LoVo (cell line): ENCODE measurements at regions not wholly inside any gene's neighbourhood (a gene's known extent, or its start where the extent isn't known, plus 50 kb on each side); places are given as distances from the start of the nearest gene placed in this dataset.

Experiments
- DNase-seq: peaks from one replicate; pipeline ENCODE4 v3.0.0-alpha.2; 2016; ENCODE audit warnings: low spot score

DNA sequence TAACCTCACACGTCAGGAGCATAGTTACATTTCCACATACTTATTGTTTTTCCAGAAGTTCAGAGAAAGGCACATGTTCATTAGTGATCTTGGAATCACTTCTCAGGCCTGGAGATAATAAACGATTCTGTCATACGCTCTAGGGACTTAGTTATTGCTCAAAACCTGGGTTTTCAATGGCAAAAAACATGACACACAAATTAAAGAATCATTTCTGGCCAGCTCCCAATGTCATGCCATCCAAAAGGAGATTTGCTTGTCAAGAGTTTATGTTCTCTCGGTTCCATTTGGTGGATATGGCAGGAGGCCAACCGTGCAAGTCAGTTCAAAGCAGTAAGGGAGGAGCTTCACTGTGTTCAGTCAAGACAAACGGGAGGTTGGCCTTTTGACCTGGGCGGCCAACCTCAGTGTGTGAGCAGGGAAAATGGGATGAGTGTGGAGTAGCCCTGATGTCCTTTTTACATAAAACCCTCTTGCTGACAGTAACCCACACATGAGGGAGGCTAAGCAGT lies 123.4 kb downstream of the NXNL2 start:
- DNase-seq, result no peak

DNA sequence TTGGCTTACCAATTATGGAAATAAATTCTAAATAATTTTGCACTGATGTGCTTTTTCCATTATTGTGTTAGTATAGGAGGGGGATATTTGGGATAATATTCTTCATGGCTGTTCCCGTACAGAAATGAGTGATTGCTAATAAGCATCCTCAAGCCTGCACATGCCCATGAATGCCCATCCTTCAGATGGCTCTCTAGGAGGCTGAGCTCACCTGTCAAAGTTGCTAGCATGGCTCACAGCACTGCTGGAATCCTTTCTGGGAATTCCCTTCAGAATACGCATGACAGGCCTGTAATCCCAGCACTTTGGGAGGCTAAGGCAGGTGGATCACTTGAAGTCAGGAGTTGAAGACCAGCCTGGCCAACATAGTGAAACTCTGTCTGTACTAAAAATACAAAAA lies 124.1 kb downstream of the NXNL2 start:
- DNase-seq, result no peak

DNA sequence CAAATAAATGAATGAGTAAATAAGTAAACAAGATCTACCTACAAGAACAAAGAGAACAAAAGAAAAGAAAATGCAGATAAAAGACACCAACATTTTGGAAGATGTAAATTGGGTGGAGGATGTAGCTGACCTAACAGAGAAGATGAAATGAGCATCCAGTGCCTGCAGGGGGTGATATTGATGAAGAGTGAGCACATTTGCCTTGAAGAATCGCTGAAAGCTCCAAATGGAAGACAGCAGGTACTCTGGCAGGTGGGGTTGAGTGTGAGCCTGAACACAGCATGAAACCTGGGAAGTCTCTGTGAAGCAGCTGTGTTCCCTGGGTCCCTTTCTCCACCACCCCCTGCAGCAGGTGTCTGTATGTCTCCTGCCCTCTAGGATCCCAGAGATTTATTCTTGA lies 125.6 kb downstream of the NXNL2 start:
- DNase-seq, result no peak

DNA sequence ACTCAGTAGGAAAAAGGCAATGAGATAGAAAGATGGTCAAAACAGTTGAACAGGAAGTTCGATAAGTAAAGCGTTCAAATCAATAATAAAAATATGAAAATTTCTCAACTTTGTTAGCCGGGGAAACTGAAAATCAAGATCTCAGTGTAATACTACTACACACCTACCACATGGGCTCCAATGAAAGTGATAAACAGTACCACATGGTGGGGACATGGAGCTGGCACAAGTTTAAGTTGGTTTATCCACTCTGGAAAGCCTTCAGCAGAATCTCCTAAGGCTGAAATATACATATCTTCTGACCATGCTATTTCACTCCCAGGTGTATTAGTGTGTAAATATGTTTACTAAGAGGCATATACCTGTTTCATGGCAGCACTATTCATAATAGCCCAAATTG lies 126.8 kb downstream of the NXNL2 start:
- DNase-seq, result no peak

DNA sequence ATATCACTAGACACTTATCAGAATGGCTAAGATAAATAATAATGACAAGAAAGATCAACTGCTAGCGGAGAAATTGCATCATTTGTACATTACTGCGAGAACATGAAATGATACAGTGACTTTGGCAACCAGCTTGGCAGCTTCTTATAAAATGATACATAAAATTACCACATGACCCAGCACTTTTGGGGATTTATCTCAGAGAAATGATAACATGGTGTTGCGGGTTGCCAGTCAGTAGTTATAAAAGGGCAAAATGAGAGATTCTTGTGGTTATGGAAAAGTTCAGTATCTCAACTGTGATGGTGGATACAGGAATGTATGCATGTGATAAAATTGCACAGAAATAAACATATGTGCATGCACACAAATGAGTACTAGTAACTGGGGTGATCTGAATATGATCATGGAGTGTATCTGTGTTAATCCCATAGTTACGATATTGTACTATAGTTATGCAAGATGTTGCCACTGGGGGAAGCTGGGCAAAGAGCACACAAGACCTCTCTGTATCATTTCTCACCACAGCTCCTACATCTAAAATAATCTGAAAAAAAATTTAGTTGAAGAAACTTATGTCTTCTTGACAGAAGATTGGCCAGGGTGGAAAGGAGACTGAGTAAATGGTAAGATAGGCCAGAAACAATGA lies 128.9 kb downstream of the NXNL2 start:
- no peak for DNase-seq

DNA sequence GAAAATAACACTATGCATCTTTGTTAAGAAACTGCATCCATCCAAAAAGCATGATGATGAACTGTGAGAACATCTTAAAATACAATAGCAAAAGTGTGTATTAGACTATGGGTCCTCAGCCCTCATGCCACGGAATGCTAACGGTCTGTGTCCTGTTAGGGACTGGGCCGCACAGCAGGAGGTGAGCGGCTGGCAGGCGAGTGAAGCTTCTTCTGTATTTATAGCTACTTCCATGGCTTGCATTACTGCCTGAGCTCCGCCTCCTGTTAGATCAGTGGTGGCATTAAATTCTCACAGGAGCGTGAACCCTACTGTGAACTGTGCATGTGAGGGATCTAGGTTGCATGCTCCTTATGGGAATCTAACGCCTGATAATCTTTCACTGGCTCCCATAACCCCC lies 129.8 kb downstream of the NXNL2 start:
- no peak for DNase-seq

DNA sequence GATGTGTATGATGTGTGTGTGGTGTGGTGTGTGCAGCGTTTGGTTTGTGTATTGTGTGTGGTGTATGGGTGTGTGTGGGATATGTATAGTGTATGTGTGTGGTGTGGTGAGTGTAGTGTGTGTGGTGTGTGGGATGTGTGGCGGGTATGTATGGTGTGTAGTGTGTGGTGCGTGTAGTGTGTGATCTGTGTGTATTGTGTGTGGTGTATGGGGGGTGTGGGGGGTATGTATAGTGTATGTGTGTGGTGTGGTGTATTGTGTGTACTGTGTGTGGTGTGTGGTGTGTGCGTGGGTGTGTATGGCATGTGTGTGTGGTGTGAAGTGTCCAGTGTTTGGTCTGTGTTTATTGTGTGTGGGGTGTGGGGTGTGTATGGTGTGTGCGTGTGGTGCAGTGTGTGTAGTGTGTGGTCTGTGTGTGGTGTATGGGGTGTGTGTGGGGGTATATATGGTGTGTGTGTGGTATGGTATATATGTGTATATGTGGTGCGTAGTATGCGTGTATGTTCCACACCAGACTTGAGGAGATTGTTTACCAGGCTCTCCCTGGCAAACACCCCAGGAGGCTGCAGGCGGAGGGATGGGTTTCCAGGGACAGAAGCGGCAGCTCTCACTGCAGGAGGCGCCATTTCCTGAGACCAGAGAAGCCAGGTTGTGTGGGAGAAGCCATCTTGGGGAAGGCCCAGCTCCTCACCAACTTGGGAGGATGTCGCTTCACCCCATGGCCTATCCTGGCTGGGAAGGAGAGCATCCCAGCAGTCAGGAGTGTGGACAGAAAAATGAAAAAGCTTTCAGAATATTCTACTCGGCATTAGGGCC lies 138.1 kb downstream of the NXNL2 start:
- no peak for DNase-seq

DNA sequence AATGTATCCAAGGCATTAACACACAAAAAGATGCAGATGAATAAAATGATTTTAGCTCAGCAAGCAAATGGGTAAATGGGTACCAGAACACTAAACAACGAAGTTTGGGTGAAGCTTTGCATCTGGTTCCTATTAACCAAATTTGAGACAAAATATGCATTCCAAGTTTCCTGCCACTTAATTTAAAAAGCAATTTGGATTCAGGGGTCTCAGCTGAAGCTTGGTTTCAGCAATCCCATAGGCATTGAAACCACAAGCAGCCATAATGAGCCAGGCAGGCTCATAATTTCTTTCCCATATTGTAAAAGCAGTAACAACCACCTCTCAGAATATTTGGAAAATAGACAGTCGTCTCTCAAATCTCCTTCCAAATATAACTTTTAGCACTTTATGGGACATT lies 138.9 kb downstream of the NXNL2 start:
- DNase-seq, result no peak

DNA sequence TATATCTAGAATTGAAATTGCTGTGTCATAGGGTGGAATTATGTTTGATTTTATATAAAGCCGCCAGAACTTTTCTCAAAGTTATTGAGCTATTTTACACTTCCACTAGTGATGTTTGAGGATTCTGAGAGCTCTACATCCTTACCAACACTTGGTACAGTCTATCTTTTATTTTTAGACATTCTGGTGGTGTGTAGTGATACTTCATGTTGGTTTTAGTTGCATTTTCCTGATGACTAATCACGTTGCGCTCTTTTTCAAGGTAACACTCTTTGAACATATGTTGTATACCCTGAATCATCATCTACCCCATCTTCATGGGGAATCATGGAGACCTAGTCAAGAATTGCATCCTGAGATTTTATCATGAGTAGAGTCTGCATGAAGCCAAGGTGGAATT lies 141.7 kb downstream of the NXNL2 start:
- DNase-seq, result no peak

DNA sequence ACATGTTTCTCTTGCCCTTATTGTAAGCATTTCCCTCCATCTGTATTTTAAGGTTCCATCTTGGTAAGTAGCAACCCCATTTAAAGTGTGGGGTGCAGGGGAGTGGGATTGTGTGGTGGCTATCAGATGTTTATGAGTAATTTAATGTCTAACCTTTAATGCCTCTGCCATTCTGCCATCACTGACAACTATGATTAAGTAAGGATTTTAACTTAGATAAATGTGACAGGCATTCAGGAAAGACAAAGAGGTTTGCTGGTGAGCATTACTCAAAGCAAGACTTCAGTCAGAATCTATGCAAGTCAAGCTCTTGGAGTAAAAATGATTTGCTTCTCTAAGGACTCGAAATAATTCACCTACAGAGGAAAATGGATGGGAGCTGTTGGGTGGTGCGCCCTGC lies 143.0 kb downstream of the NXNL2 start:
- DNase-seq, result no peak

DNA sequence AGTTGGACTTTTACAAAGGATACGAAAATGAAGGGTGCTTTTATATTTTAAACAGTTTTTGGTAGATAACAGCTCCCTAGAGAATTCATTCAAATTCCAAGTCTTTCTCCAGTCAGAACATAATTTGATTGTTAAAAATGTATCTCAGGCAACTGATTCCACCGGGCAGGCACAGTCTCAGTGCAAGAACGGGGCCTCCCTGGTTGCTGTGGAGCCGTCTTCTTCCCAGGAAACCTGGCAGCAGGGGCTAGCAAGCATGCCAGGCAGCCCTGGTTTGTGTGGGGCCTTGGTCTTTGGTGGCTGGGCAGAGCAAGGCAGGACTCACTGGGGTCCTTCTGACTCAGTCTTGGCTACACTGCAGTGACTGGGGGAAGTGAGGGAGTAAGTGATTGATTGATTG lies 143.5 kb downstream of the NXNL2 start:
- no peak for DNase-seq

DNA sequence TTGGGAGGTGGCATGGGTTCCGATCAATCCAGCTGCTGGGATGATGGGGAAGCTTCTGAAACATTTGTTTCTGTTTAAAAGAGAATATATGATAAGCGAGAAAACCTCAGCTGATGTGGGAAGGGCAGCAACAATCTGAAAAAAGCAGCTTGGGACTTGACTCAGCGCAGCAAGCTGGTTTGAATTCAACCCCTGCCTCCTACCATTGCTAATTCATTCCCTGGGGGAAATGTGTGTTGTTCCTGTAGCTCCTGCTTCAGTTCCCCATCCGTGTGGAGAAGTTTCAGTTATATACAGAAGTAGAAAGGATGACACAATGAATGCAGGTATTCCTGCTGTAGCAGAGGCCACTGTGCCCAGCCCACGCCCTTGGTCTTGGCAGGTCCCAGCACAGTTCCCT lies 145.1 kb downstream of the NXNL2 start:
- DNase-seq, result no peak

DNA sequence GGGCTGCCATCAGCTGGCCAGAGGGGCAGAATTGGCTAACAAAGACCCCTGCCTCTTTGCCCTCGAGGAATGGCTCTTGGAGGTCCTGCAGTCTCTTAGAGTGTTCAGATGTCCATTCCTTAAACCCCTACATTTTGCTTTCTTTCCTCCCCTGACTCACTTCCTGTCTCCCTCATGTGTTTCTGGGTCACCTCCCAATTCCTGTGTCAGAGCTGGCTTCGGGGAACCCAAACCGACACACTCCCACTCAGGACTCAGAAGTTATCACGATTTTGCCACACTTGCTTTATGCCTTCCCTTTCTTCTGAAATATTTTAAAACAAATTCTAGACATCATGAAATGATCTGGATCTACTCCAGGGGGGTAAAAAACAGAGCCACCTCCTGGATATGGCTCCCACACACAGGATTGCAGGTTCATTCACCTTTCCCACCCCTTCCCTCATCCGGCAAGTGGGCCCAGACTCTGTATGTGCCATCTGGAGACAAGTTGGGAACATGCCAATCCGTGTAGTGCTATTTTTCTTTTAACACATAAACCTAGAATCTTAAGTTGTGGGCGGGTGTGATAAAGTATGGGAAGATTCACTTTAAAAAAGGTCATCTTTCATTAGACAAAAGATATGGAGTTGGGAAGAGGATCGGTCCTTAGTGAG lies 145.7 kb downstream of the NXNL2 start:
- DNase-seq, result no peak

DNA sequence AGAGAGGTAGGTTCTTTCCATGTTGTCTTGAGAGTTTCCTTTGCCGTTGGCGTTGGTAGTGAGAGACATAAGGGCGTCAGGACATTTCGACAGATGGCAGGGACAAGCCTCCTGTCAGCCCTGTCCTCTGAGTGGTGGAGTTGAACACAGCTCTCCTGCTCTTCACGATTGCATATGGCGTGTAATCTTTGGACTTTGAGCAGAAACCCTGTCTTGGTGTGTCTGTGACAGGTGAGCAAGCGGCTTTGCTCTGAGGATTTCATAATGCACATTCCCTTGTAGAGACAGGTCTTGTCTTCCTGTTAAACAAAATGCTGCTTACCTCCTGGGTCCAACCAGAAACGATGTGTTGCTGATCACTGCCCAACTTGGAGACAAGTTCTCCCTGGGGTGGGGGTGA lies 146.5 kb downstream of the NXNL2 start:
- no peak for DNase-seq

DNA sequence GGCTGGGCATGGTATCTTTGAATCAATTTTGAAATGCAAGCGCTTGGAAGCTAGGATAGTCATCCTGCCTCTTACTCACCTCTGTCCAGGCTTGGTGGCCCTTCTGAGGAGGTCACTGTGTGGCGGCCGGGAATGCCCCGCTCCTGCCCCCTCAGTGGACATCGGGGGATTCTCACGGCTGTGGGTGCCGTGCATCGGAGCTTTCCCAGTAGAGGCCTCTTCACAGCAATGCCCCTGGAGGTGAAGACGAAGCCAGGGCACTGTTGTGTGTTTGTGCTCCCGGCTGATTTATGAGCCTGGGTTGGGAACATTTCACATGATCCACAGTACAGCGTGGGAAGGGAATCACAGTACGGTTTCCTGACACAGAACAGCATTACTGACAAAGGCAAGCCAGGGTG lies 147.5 kb downstream of the NXNL2 start:
- no peak for DNase-seq

DNA sequence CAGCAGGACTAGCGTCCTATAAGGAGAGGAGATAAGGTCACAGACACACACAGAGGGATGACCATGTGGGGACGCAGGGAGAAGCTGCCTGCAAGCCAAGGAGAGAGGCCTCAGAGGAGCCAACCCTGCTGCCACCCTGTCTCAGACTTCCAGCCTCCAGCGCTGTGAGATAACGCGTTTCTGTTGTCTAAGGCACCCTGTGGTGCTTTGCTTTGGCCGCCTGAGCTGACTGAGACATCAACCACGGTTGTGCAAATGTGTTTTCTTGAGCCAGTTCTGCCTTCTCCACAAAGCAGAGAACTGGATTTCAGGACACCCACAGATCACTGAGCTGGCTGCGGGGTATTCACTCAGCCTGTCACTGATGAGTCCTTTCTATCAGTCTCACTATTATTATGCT lies 149.1 kb downstream of the NXNL2 start:
- DNase-seq, result no peak

DNA sequence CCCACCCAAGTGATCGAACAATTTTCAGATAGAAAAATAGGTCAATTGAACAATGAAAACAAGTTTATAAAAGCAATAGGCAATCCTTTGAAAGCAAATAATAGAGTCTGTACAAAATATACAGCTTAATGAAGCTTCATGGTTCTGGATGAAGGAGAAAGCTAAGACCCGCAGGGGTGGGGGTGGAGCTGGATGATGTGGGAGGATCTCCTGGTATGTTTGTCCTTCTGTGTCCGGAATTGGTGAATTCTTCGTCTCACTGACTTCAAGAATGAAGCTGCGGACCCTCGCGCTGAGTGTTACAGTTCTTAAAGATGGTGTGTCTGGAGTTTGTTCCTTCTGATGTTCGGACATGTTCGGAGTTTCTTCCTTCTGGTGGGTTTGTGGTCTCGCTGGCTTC lies 149.9 kb downstream of the NXNL2 start:
- DNase-seq, result no peak

DNA sequence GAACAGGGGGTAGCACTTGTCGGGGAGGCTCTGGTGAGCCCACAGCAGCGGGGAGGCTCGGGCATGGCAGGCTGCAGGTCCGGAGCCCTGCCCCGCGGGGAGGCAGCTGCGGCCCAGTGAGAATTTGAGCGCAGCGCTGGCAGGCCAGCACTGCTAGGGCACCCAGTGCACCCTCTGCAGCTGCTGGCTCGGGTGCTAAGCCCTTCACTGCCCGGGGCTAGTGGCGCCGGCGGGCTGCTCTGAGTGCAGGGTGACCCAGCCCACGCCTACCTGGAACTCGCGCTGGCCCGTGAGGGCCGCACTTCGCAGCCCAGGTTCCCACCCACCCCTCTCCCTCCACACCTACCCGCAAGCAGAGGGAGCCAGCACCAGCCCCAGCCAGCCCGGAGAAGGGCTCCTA lies 151.0 kb downstream of the NXNL2 start:
- no peak for DNase-seq

DNA sequence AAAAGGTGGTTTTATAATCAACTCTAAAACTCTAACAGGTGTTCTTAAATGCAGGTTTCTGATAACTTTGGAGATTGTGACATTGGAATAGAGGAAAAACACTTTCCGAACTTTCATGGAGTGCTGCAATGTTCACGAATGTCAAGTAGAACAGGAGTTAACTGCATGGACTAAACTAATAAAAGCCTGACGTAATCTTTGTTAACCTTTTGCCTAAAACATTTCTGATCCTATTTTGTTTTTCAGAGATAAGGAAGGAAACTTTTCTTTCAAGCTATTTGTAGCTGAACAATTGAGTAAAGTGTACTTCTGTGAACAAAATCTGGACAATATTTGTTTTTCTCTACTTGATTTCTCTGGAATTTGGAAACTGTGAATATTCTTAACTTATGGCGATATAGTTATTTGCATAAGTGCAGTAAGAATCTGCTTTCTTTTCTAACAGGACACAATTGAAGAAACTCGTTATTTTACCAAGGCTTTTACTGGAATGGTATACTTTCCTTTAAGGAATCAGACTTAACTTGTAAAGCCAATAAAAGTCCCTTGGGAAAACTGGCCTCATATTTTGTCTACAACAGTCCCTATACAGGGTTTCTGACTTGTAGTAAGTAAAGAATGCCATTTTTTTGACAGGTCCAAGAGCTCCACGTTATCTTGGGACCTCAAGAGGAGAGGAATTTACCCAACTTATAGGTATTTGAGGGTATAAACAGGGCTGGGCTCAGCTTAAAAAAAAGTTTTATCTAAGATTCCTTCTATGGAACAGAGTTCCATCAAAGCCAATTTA lies 154.7 kb downstream of the NXNL2 start:
- no peak for DNase-seq

DNA sequence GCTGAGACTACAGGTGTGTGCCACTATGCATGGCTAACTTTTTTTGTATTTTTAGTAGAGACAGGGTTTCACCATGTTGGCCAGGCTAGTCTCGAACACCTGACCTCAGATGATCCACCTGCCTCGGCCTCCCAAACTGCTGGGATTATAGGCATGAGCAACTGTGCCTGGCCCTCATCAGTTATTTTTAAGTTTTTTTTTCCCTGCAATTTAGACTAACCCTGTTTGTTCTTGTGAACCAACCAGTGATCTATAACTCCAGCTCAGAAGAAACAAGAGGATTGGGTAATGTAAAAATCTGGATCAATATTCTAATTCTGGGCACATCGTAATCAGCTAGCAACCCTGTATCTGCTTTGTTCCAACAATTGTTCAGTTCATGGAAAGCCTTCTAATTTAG lies 155.7 kb downstream of the NXNL2 start:
- DNase-seq, result no peak

DNA sequence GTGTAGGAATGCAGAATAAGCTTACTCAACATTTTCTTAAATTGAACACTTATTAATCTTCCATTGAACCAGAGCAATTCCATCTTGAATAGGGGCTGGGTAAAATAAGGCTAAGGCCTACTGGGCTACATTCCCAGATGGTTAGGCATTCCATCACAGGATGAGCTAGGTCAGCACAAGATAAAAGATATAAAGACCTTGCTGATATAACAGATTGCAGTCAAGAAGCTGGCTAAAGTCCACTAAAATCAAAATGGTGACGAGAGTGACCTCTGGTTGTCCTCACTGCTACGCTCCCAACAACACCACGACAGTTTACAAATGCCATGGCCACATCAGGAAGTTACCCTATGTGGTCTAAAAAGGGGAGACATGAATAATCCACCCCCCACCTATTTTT lies 156.1 kb downstream of the NXNL2 start:
- no peak for DNase-seq

DNA sequence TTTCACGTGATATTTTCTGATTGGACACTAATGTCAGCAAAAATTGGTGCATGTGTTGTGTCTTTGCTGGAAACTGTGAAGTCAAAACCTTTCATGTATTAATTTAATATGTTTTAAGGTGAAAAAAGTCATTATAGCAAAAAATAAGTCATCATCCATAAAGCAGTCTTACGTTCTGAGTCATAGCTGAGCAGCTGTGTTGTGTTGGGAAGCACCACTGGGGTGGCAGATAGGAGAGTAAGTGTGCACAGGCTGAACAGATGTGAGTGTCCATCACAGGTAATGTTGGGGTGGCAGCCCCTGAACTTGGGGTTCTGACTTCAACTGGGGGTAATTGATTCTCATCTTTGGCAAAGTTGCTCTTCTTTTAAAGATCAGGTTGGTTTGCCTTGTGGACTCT lies 156.8 kb downstream of the NXNL2 start:
- no peak for DNase-seq
